ENCODE measurements at regions not wholly inside any gene's neighbourhood (a gene's known extent, or its start where the extent isn't known, plus 50 kb on each side); places are given as distances from the start of the nearest gene placed in this dataset.

DNA sequence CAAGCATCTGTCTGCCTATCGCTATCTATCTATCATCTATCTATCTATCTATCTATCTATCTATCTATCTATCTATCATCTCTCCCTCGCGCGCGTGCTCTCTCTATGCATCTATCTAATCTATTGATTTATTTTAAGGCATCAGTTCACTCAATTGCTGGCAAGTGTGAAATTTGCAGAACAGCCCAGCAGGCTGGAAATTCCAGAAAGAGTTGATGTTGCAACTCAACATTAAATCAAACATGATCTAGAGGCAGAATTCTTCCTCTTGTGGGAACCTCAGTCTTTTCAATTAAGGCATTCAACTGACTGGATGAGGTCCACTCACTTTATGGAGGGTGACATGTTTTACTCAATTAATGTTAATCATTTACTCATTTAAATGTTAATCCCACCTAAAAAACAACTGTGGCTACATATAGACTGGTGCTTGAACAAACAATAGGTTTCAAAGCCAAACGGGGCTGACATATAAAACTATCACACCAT lies 1210.8 kb downstream of the GALC start:
- no peak overlapping the region for H3K4me3 ChIP-seq (ENCODE audit: low read depth in 1 of 2, low read length in 2 of 2)
- no peaks in the 10 kb centered on the region for H3K27me3 ChIP-seq (ENCODE audit: insufficient read depth, low read length, poor library complexity)
- H4K20me1 ChIP-seq (ENCODE audit: insufficient read depth, low read length) = no peaks in the 10 kb centered on the region
- ATAC-seq (ENCODE audit: insufficient read depth, low read depth) = no peak
- no peak overlapping the region for H3K9ac ChIP-seq (ENCODE audit: low read depth, low read length)
- H3K36me3 ChIP-seq (ENCODE audit: insufficient read depth, low read length) = no peaks in the 10 kb centered on the region
- no peak overlapping the region for H3K27ac ChIP-seq (ENCODE audit: low read length)
- peaks cover 4% of the 10 kb centered on the region for H3K4me1 ChIP-seq (ENCODE audit: insufficient read depth, low read length)
- DNase-seq = no peak
- H2AFZ ChIP-seq (ENCODE audit: low read depth, low read length) = no peak overlapping the region
- no peaks in the 10 kb centered on the region for H3K9me3 ChIP-seq (ENCODE audit: insufficient read depth, low read length, severe bottlenecking)
- no peak for TF ChIP-seq EZH2 (IDR thresholded peaks at IDR 0.05; ENCODE audit: borderline replicate concordance, low read depth, low read length, severe bottlenecking)
- TF ChIP-seq, protein P1, sequence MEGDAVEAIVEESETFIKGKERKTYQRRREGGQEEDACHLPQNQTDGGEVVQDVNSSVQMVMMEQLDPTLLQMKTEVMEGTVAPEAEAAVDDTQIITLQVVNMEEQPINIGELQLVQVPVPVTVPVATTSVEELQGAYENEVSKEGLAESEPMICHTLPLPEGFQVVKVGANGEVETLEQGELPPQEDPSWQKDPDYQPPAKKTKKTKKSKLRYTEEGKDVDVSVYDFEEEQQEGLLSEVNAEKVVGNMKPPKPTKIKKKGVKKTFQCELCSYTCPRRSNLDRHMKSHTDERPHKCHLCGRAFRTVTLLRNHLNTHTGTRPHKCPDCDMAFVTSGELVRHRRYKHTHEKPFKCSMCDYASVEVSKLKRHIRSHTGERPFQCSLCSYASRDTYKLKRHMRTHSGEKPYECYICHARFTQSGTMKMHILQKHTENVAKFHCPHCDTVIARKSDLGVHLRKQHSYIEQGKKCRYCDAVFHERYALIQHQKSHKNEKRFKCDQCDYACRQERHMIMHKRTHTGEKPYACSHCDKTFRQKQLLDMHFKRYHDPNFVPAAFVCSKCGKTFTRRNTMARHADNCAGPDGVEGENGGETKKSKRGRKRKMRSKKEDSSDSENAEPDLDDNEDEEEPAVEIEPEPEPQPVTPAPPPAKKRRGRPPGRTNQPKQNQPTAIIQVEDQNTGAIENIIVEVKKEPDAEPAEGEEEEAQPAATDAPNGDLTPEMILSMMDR (IDR thresholded peaks at IDR 0.05; ENCODE audit: borderline replicate concordance, extremely low read depth, low read length, poor library complexity, severe bottlenecking) = no peak
- H3K79me2 ChIP-seq (ENCODE audit: insufficient read depth, low read length) = no peaks in the 10 kb centered on the region
- no peak overlapping the region for H3K4me2 ChIP-seq (ENCODE audit: insufficient read depth, low read length)

DNA sequence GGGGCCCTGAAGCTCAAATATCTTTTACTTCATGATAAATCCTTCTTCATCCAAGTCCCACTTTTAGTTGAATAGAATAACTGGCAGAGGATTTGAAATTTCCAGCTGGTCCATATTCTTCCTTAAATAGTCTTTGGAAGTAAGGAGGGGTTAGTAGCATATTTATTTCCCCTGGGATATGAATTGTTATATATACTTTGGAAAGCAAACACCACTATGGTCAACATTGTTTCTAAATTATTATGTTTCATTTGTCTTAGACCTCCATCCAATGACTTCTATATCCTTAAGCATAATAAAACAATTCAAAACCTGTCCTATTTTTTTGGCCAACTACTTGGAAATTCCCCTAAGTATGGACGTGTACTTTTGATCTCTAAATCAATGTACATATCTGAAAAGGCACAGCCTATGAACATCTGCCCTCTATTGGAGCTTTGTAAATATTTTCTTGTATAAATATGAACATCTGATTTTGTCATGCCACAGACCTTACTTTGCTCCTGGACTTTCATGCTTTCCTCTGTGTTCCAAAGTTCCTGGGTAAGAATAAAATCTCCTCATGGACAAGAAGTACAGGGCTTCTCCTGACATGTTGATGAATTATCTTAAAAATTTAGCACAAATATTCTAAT lies 1212.0 kb downstream of the GALC start:
- Histone ChIP-seq H3K9me3 (ENCODE audit: insufficient read depth, low read length, severe bottlenecking) (peaks cover 3% of the 10 kb centered on the region), H3K27ac (ENCODE audit: low read length) (no peak overlapping the region), H3K27me3 (ENCODE audit: insufficient read depth, low read length, poor library complexity) (no peaks in the 10 kb centered on the region), H3K4me1 (ENCODE audit: insufficient read depth, low read length) (no peaks in the 10 kb centered on the region), H2AFZ (ENCODE audit: low read depth, low read length) (no peak overlapping the region), H3K4me2 (ENCODE audit: insufficient read depth, low read length) (no peak overlapping the region), H4K20me1 (ENCODE audit: insufficient read depth, low read length) (no peaks in the 10 kb centered on the region), H3K79me2 (ENCODE audit: insufficient read depth, low read length) (no peaks in the 10 kb centered on the region), H3K36me3 (ENCODE audit: insufficient read depth, low read length) (no peaks in the 10 kb centered on the region), H3K9ac (ENCODE audit: low read depth, low read length) (no peak overlapping the region), H3K4me3 (ENCODE audit: low read depth in 1 of 2, low read length in 2 of 2) (no peak overlapping the region)
- ATAC-seq (ENCODE audit: insufficient read depth, low read depth) (no peak), DNase-seq (no peak)
- no peak for TF ChIP-seq EZH2 (IDR thresholded peaks at IDR 0.05; ENCODE audit: borderline replicate concordance, low read depth, low read length, severe bottlenecking)
- TF ChIP-seq, protein P1 (IDR thresholded peaks at IDR 0.05; ENCODE audit: borderline replicate concordance, extremely low read depth, low read length, poor library complexity, severe bottlenecking) = no peak

DNA sequence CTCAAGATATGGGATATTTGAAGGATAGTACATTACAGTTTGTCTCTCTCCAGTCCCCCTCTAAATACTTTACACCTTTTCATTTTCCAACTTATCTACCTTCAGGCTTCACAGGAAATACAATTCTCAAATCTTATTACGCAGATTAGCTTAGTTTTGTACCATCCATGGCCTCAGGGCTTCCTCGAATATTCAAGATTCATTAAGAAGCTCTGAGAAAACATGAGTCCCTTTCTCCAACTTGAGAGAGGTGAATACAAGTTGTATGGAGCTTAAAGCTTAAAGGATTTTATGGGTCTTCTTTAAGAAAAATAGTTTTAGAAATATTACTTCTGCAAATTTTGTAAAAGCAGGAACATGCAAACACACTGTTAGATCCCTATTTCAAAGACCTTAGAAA lies 1212.5 kb downstream of the GALC start:
- no peak for TF ChIP-seq EZH2 (IDR thresholded peaks at IDR 0.05; ENCODE audit: borderline replicate concordance, low read depth, low read length, severe bottlenecking)
- TF ChIP-seq, protein P1 (IDR thresholded peaks at IDR 0.05; ENCODE audit: borderline replicate concordance, extremely low read depth, low read length, poor library complexity, severe bottlenecking) = no peak
- no peak for ATAC-seq (ENCODE audit: insufficient read depth, low read depth)
- Histone ChIP-seq H3K36me3 (ENCODE audit: insufficient read depth, low read length) (no peaks in the 10 kb centered on the region), H3K79me2 (ENCODE audit: insufficient read depth, low read length) (no peaks in the 10 kb centered on the region), H3K4me2 (ENCODE audit: insufficient read depth, low read length) (no peak overlapping the region), H4K20me1 (ENCODE audit: insufficient read depth, low read length) (no peaks in the 10 kb centered on the region), H3K9me3 (ENCODE audit: insufficient read depth, low read length, severe bottlenecking) (peaks cover 3% of the 10 kb centered on the region), H2AFZ (ENCODE audit: low read depth, low read length) (no peak overlapping the region), H3K4me3 (ENCODE audit: low read depth in 1 of 2, low read length in 2 of 2) (no peak overlapping the region), H3K4me1 (ENCODE audit: insufficient read depth, low read length) (no peaks in the 10 kb centered on the region), H3K9ac (ENCODE audit: low read depth, low read length) (no peak overlapping the region), H3K27me3 (ENCODE audit: insufficient read depth, low read length, poor library complexity) (no peaks in the 10 kb centered on the region), H3K27ac (ENCODE audit: low read length) (no peak overlapping the region)
- no peak for DNase-seq
